ENCODE measurements at regions not wholly inside any gene's neighbourhood (a gene's known extent, or its start where the extent isn't known, plus 50 kb on each side); places are given as distances from the start of the nearest gene placed in this dataset.

- no peak overlapping the region for H3K4me3 Mint-ChIP-seq
- no peaks in the 10 kb centered on the region for H3K9me3 Mint-ChIP-seq
- no peak overlapping the region for H3K27ac Mint-ChIP-seq
- ATAC-seq (replicated peaks) (no peak), DNase-seq (no peak)
- H3K36me3 Mint-ChIP-seq (ENCODE audit: insufficient read depth), result no peaks in the 10 kb centered on the region
- H3K4me1 Mint-ChIP-seq (ENCODE audit: low read depth in 2 of 2), result peaks cover 0 to 5% of the 10 kb centered on the region in 2 donors
- H3K27me3 Mint-ChIP-seq, result peaks cover 24 to 41% of the 10 kb centered on the region in 2 donors
Observed at GRCh38 chr2:172228177-172228808, 125.6 kb upstream of the DLX2 start.

GRCh38 chr2:172229125-172229524 lies 126.4 kb upstream of the DLX2 start:
- H3K9me3 Mint-ChIP-seq, result no peaks in the 10 kb centered on the region
- H3K4me3 Mint-ChIP-seq, result no peak overlapping the region
- H3K27ac Mint-ChIP-seq, result no peak overlapping the region
- no peak for ATAC-seq (replicated peaks)
- H3K4me1 Mint-ChIP-seq (ENCODE audit: low read depth in 2 of 2), result peaks cover 0 to 7% of the 10 kb centered on the region in 2 donors
- no peaks in the 10 kb centered on the region for H3K36me3 Mint-ChIP-seq (ENCODE audit: insufficient read depth)
- H3K27me3 Mint-ChIP-seq, result peaks cover 33 to 50% of the 10 kb centered on the region in 2 donors
- DNase-seq, result no peak

GRCh38 chr2:172230332-172230888 lies 127.7 kb upstream of the DLX2 start:
- DNase-seq, result no peak

GRCh38 chr2:172230889-172231401 lies 128.2 kb upstream of the DLX2 start:
- peaks cover 15 to 16% of the 10 kb centered on the region in 2 donors for H3K4me1 Mint-ChIP-seq (ENCODE audit: low read depth in 2 of 2)

More at GRCh38 chr2:172230332-172230888, 127.7 kb upstream of the DLX2 start:
- Mint-ChIP-seq H3K36me3 (ENCODE audit: insufficient read depth) (no peaks in the 10 kb centered on the region), H3K27me3 (peaks cover 45 to 54% of the 10 kb centered on the region in 2 donors), H3K4me3 (no peak overlapping the region), H3K4me1 (ENCODE audit: low read depth in 2 of 2) (peaks cover 12 to 16% of the 10 kb centered on the region in 2 donors), H3K9me3 (no peaks in the 10 kb centered on the region), H3K27ac (no peak overlapping the region)
- ATAC-seq (replicated peaks), result no peak

GRCh38 chr2:172231508-172231907 lies 128.8 kb upstream of the DLX2 start:
- Mint-ChIP-seq H3K27ac (no peak overlapping the region), H3K27me3 (peaks cover 55 to 64% of the 10 kb centered on the region in 2 donors), H3K9me3 (no peaks in the 10 kb centered on the region), H3K36me3 (ENCODE audit: insufficient read depth) (no peaks in the 10 kb centered on the region), H3K4me1 (ENCODE audit: low read depth in 2 of 2) (peaks cover 16 to 19% of the 10 kb centered on the region in 2 donors), H3K4me3 (no peak overlapping the region)
- DNase-seq, result no peak
- no peak for ATAC-seq (replicated peaks)

More at GRCh38 chr2:172230889-172231401, 128.2 kb upstream of the DLX2 start:
- H3K36me3 Mint-ChIP-seq (ENCODE audit: insufficient read depth), result no peaks in the 10 kb centered on the region
- peaks cover 49 to 58% of the 10 kb centered on the region in 2 donors for H3K27me3 Mint-ChIP-seq
- ATAC-seq (replicated peaks) (no peak), DNase-seq (no peak)
- no peak overlapping the region for H3K4me3 Mint-ChIP-seq
- no peaks in the 10 kb centered on the region for H3K9me3 Mint-ChIP-seq
- H3K27ac Mint-ChIP-seq, result no peak overlapping the region

- ATAC-seq (replicated peaks) (no peak), DNase-seq (no peak)
- Mint-ChIP-seq H3K4me1 (ENCODE audit: low read depth in 2 of 2) (peaks cover 16 to 19% of the 10 kb centered on the region in 2 donors), H3K4me3 (no peak overlapping the region), H3K36me3 (ENCODE audit: insufficient read depth) (no peaks in the 10 kb centered on the region), H3K27ac (no peak overlapping the region), H3K27me3 (peaks cover 66 to 74% of the 10 kb centered on the region in 2 donors), H3K9me3 (no peaks in the 10 kb centered on the region)
Observed at GRCh38 chr2:172232708-172233396, 130.2 kb upstream of the DLX2 start.

- peak overlapping the region; percentile 81 to 86 for H3K4me3 Mint-ChIP-seq
- H3K27ac Mint-ChIP-seq, result peak overlapping the region in 1 of 2 donors; percentile 56
- H3K4me1 Mint-ChIP-seq (ENCODE audit: low read depth in 2 of 2), result peaks cover 16 to 19% of the 10 kb centered on the region in 2 donors
- H3K36me3 Mint-ChIP-seq (ENCODE audit: insufficient read depth), result no peaks in the 10 kb centered on the region
- DNase-seq (no peak), ATAC-seq (replicated peaks) (no peak)
- H3K9me3 Mint-ChIP-seq, result no peaks in the 10 kb centered on the region
- H3K27me3 Mint-ChIP-seq, result peaks cover 69 to 78% of the 10 kb centered on the region in 2 donors
Observed at GRCh38 chr2:172233987-172234715, 131.5 kb upstream of the DLX2 start.

GRCh38 chr2:172234716-172235691 lies 132.3 kb upstream of the DLX2 start:
- ATAC-seq (replicated peaks), result peak; percentile 68
- H3K9me3 Mint-ChIP-seq, result no peaks in the 10 kb centered on the region
- H3K36me3 Mint-ChIP-seq (ENCODE audit: insufficient read depth), result no peaks in the 10 kb centered on the region
- peaks cover 16 to 19% of the 10 kb centered on the region in 2 donors for H3K4me1 Mint-ChIP-seq (ENCODE audit: low read depth in 2 of 2)
- peak overlapping the region in 1 of 2 donors; percentile 56 for H3K27ac Mint-ChIP-seq
- DNase-seq, result peak in 1 of 3 experiments; percentile 11
- H3K27me3 Mint-ChIP-seq, result peaks cover 74 to 87% of the 10 kb centered on the region in 2 donors
- H3K4me3 Mint-ChIP-seq, result peak overlapping the region; percentile 81 to 86

GRCh38 chr2:172239944-172240590 lies 137.4 kb upstream of the DLX2 start:
- no peak overlapping the region for H3K4me3 Mint-ChIP-seq
- no peak for DNase-seq
- H3K36me3 Mint-ChIP-seq (ENCODE audit: insufficient read depth), result no peaks in the 10 kb centered on the region
- H3K27ac Mint-ChIP-seq, result peak overlapping the region in 1 of 2 donors; percentile 2
- no peaks in the 10 kb centered on the region for H3K9me3 Mint-ChIP-seq
- peaks cover 56 to 66% of the 10 kb centered on the region in 2 donors for H3K27me3 Mint-ChIP-seq
- no peak for ATAC-seq (replicated peaks)
- H3K4me1 Mint-ChIP-seq (ENCODE audit: low read depth in 2 of 2), result peaks cover 3 to 10% of the 10 kb centered on the region in 2 donors

GRCh38 chr2:172241222-172241621 lies 138.5 kb upstream of the DLX2 start:
- DNase-seq (no peak), ATAC-seq (replicated peaks) (no peak)
- no peak overlapping the region for H3K27ac Mint-ChIP-seq
- H3K9me3 Mint-ChIP-seq, result no peaks in the 10 kb centered on the region
- peaks cover 44 to 61% of the 10 kb centered on the region in 2 donors for H3K27me3 Mint-ChIP-seq
- H3K4me3 Mint-ChIP-seq, result no peak overlapping the region
- H3K4me1 Mint-ChIP-seq (ENCODE audit: low read depth in 2 of 2), result peaks cover 0 to under 1% of the 10 kb centered on the region in 2 donors
- no peaks in the 10 kb centered on the region for H3K36me3 Mint-ChIP-seq (ENCODE audit: insufficient read depth)

- no peaks in the 10 kb centered on the region for H3K36me3 Mint-ChIP-seq (ENCODE audit: insufficient read depth)
- H3K9me3 Mint-ChIP-seq, result no peaks in the 10 kb centered on the region
- H3K27me3 Mint-ChIP-seq, result peaks cover 36 to 48% of the 10 kb centered on the region in 2 donors
- no peak overlapping the region for H3K27ac Mint-ChIP-seq
- H3K4me3 Mint-ChIP-seq, result no peak overlapping the region
- no peaks in the 10 kb centered on the region for H3K4me1 Mint-ChIP-seq (ENCODE audit: low read depth in 2 of 2)
- no peak for DNase-seq
- no peak for ATAC-seq (replicated peaks)
Observed at GRCh38 chr2:172242471-172242870, 139.8 kb upstream of the DLX2 start.

GRCh38 chr2:172242961-172243360 lies 140.3 kb upstream of the DLX2 start:
- H3K27ac Mint-ChIP-seq, result no peak overlapping the region
- H3K4me3 Mint-ChIP-seq, result no peak overlapping the region
- DNase-seq (no peak), ATAC-seq (replicated peaks) (no peak)
- H3K9me3 Mint-ChIP-seq, result no peaks in the 10 kb centered on the region
- peaks cover 36 to 44% of the 10 kb centered on the region in 2 donors for H3K27me3 Mint-ChIP-seq
- H3K36me3 Mint-ChIP-seq (ENCODE audit: insufficient read depth), result no peaks in the 10 kb centered on the region
- no peaks in the 10 kb centered on the region for H3K4me1 Mint-ChIP-seq (ENCODE audit: low read depth in 2 of 2)

All from effector memory CD8-positive, alpha-beta T cell (primary cell).